NCI-H1105 (cell line): ENCODE measurements at regions not wholly inside any gene's neighbourhood (a gene's known extent, or its start where the extent isn't known, plus 50 kb on each side); places are given as distances from the start of the nearest gene placed in this dataset.

Experiments used
- DNase-seq: peaks from one replicate; lab custom pipeline; 2025; lab: John Stamatoyannopoulos, UW

- DNase-seq = no peak
These were observed 53.7 kb upstream of the HSD17B12 start for GRCh38 chr11:43626798-43627197.
